Activated CD4-positive, alpha-beta T cell treated with anti-CD3 and anti-CD28 coated beads, Interleukin-2, amount 10 ng/mL, durations not matched to agents 7 days and 5 days (primary cell): ENCODE measurements at regions not wholly inside any gene's neighbourhood (a gene's known extent, or its start where the extent isn't known, plus 50 kb on each side); places are given as distances from the start of the nearest gene placed in this dataset.

Experiments used
- CTCF ChIA-PET: fragments of 350-600 bp; sonication (Branson Sonifier 250); formaldehyde crosslinking; loops from one replicate; lab custom pipeline; 2021; ENCODE audit warnings: antibody characterized with exemption; lab: Charles Lee
- POLR2A ChIA-PET: fragments of 350-600 bp; sonication (Branson Sonifier 250); formaldehyde crosslinking; loops from one replicate; lab custom pipeline; 2021; ENCODE audit warnings: antibody characterized with exemption; lab: Charles Lee
- DNase-seq: peaks from one replicate; pipeline ENCODE4 v3.0.0-alpha.2; 2020
- H3K27ac Mint-ChIP-seq: one replicate; pipeline ENCODE4 v1.8.0; 2021; ENCODE audit warnings: mild to moderate bottlenecking, moderate library complexity, mixed read lengths
- H3K27me3 Mint-ChIP-seq: one replicate; pipeline ENCODE4 v1.8.0; 2021; ENCODE audit warnings: mixed read lengths
- H3K36me3 Mint-ChIP-seq: one replicate; pipeline ENCODE4 v1.8.0; 2021; ENCODE audit warnings: low read depth, mixed read lengths
- H3K4me1 Mint-ChIP-seq: one replicate; pipeline ENCODE4 v1.8.0; 2021; ENCODE audit warnings: mixed read lengths
- H3K4me3 Mint-ChIP-seq: one replicate; pipeline ENCODE4 v1.8.0; 2021; ENCODE audit warnings: mild to moderate bottlenecking, moderate library complexity, mixed read lengths
- H3K9me3 Mint-ChIP-seq: one replicate; pipeline ENCODE4 v1.8.0; 2021; ENCODE audit warnings: mixed read lengths

- H3K4me3 Mint-ChIP-seq: no peak overlapping the region
- H3K27ac Mint-ChIP-seq: no peak overlapping the region
- CTCF ChIA-PET: interaction anchor here (0.7 kb wide), 1 partner anchor 98 kb away, joined by 5 read pairs; no protein-coding TSS in a partner anchor
- peaks cover 2% of the 10 kb centered on the region for H3K27me3 Mint-ChIP-seq
- DNase-seq: no peak
- POLR2A ChIA-PET: no interaction called here
- H3K36me3 Mint-ChIP-seq: no peaks in the 10 kb centered on the region
- H3K4me1 Mint-ChIP-seq: no peaks in the 10 kb centered on the region
- H3K9me3 Mint-ChIP-seq: no peaks in the 10 kb centered on the region
Observed at GRCh38 chr11:92425127-92425526, 200.5 kb downstream of the FAT3 start.

- H3K27me3 Mint-ChIP-seq: no peaks in the 10 kb centered on the region
- no peaks in the 10 kb centered on the region for H3K36me3 Mint-ChIP-seq
- H3K4me3 Mint-ChIP-seq: no peak overlapping the region
- no peaks in the 10 kb centered on the region for H3K9me3 Mint-ChIP-seq
- no peak overlapping the region for H3K27ac Mint-ChIP-seq
- DNase-seq: no peak
- ChIA-PET CTCF (no interaction called here), POLR2A (no interaction called here)
- H3K4me1 Mint-ChIP-seq: no peaks in the 10 kb centered on the region
Observed at GRCh38 chr11:92432515-92432914, 207.9 kb downstream of the FAT3 start.

- ChIA-PET CTCF (no interaction called here), POLR2A (no interaction called here)
- H3K4me1 Mint-ChIP-seq: no peaks in the 10 kb centered on the region
- no peak overlapping the region for H3K4me3 Mint-ChIP-seq
- no peaks in the 10 kb centered on the region for H3K27me3 Mint-ChIP-seq
- no peaks in the 10 kb centered on the region for H3K9me3 Mint-ChIP-seq
- DNase-seq: no peak
- H3K36me3 Mint-ChIP-seq: no peaks in the 10 kb centered on the region
- H3K27ac Mint-ChIP-seq: no peak overlapping the region
Observed at GRCh38 chr11:92436034-92436920, 211.7 kb downstream of the FAT3 start.

GRCh38 chr11:92439133-92439532 is 214.5 kb downstream of the FAT3 start:
- ChIA-PET CTCF (no interaction called here), POLR2A (no interaction called here)
- Mint-ChIP-seq H3K4me3 (no peak overlapping the region), H3K36me3 (no peaks in the 10 kb centered on the region), H3K27ac (no peak overlapping the region), H3K27me3 (no peaks in the 10 kb centered on the region), H3K9me3 (no peaks in the 10 kb centered on the region), H3K4me1 (no peaks in the 10 kb centered on the region)
- DNase-seq: no peak

- no peaks in the 10 kb centered on the region for H3K27me3 Mint-ChIP-seq
- H3K4me3 Mint-ChIP-seq: no peak overlapping the region
Observed at GRCh38 chr11:92440701-92441442, 216.3 kb downstream of the FAT3 start.

GRCh38 chr11:92441443-92441726 is 216.8 kb downstream of the FAT3 start:
- Mint-ChIP-seq H3K4me1 (no peaks in the 10 kb centered on the region), H3K27ac (no peak overlapping the region), H3K4me3 (no peak overlapping the region), H3K27me3 (no peaks in the 10 kb centered on the region), H3K9me3 (no peaks in the 10 kb centered on the region), H3K36me3 (no peaks in the 10 kb centered on the region)
- ChIA-PET POLR2A (no interaction called here), CTCF (no interaction called here)
- DNase-seq: no peak

More at GRCh38 chr11:92440701-92441442, 216.3 kb downstream of the FAT3 start:
- no peaks in the 10 kb centered on the region for H3K36me3 Mint-ChIP-seq
- DNase-seq: no peak
- ChIA-PET POLR2A (no interaction called here), CTCF (no interaction called here)
- H3K9me3 Mint-ChIP-seq: no peaks in the 10 kb centered on the region
- no peaks in the 10 kb centered on the region for H3K4me1 Mint-ChIP-seq
- H3K27ac Mint-ChIP-seq: no peak overlapping the region

GRCh38 chr11:92443199-92443598 is 218.6 kb downstream of the FAT3 start:
- H3K27ac Mint-ChIP-seq: no peak overlapping the region
- H3K4me3 Mint-ChIP-seq: no peak overlapping the region
- no peaks in the 10 kb centered on the region for H3K4me1 Mint-ChIP-seq
- H3K36me3 Mint-ChIP-seq: no peaks in the 10 kb centered on the region
- CTCF ChIA-PET: no interaction called here
- POLR2A ChIA-PET: no interaction called here
- no peak for DNase-seq
- no peaks in the 10 kb centered on the region for H3K9me3 Mint-ChIP-seq
- no peaks in the 10 kb centered on the region for H3K27me3 Mint-ChIP-seq

GRCh38 chr11:92447586-92447985 is 223.0 kb downstream of the FAT3 start:
- ChIA-PET POLR2A (no interaction called here), CTCF (no interaction called here)
- Mint-ChIP-seq H3K27ac (no peak overlapping the region), H3K9me3 (no peaks in the 10 kb centered on the region), H3K4me3 (no peak overlapping the region), H3K27me3 (no peaks in the 10 kb centered on the region), H3K4me1 (no peaks in the 10 kb centered on the region), H3K36me3 (no peaks in the 10 kb centered on the region)
- no peak for DNase-seq

GRCh38 chr11:92449222-92449621 is 224.6 kb downstream of the FAT3 start:
- no peak for DNase-seq
- H3K4me3 Mint-ChIP-seq: no peak overlapping the region
- H3K36me3 Mint-ChIP-seq: no peaks in the 10 kb centered on the region
- ChIA-PET POLR2A (no interaction called here), CTCF (no interaction called here)
- H3K27me3 Mint-ChIP-seq: no peaks in the 10 kb centered on the region
- no peaks in the 10 kb centered on the region for H3K9me3 Mint-ChIP-seq
- H3K4me1 Mint-ChIP-seq: no peaks in the 10 kb centered on the region
- no peak overlapping the region for H3K27ac Mint-ChIP-seq

GRCh38 chr11:92449780-92450179 is 225.2 kb downstream of the FAT3 start:
- Mint-ChIP-seq H3K9me3 (no peaks in the 10 kb centered on the region), H3K4me1 (no peaks in the 10 kb centered on the region), H3K27ac (no peak overlapping the region), H3K36me3 (no peaks in the 10 kb centered on the region), H3K27me3 (no peaks in the 10 kb centered on the region), H3K4me3 (no peak overlapping the region)
- POLR2A ChIA-PET: no interaction called here
- CTCF ChIA-PET: no interaction called here
- DNase-seq: no peak

GRCh38 chr11:92451063-92451462 is 226.4 kb downstream of the FAT3 start:
- Mint-ChIP-seq H3K9me3 (no peaks in the 10 kb centered on the region), H3K36me3 (no peaks in the 10 kb centered on the region), H3K4me3 (no peak overlapping the region), H3K4me1 (no peaks in the 10 kb centered on the region), H3K27ac (no peak overlapping the region), H3K27me3 (no peaks in the 10 kb centered on the region)
- DNase-seq: no peak
- ChIA-PET POLR2A (no interaction called here), CTCF (no interaction called here)

- H3K36me3 Mint-ChIP-seq: no peaks in the 10 kb centered on the region
- ChIA-PET POLR2A (no interaction called here), CTCF (no interaction called here)
- H3K27ac Mint-ChIP-seq: no peak overlapping the region
- H3K4me1 Mint-ChIP-seq: no peaks in the 10 kb centered on the region
- no peak overlapping the region for H3K4me3 Mint-ChIP-seq
- H3K9me3 Mint-ChIP-seq: no peaks in the 10 kb centered on the region
- H3K27me3 Mint-ChIP-seq: no peaks in the 10 kb centered on the region
- DNase-seq: no peak
Observed at GRCh38 chr11:92453055-92453454, 228.4 kb downstream of the FAT3 start.

GRCh38 chr11:92455210-92455790 is 230.7 kb downstream of the FAT3 start:
- ChIA-PET POLR2A (no interaction called here), CTCF (no interaction called here)
- Mint-ChIP-seq H3K27me3 (no peaks in the 10 kb centered on the region), H3K9me3 (no peaks in the 10 kb centered on the region), H3K27ac (no peak overlapping the region), H3K36me3 (no peaks in the 10 kb centered on the region), H3K4me3 (no peak overlapping the region), H3K4me1 (no peaks in the 10 kb centered on the region)
- DNase-seq: no peak
